ENCODE measurements at regions not wholly inside any gene's neighbourhood (a gene's known extent, or its start where the extent isn't known, plus 50 kb on each side); places are given as distances from the start of the nearest gene placed in this dataset.

DNA sequence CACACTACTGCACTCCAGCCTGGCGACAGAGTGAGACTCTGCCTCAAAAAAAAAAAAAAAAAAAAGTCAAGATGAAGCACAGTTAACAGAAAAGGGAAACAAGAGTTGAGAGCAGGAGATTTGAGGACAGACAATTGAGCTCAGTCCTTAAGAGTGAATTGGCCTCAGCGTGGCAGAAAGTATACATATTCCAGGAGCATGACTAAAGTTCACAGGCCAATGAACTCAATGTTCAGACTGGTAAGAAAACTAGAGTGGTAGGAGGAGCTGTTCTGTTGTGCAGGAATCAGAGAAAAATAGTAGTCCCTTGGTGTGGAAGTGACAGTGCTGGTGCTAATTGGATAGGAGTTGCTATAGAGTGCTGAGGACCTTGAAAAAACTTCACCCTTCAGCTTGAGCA is 60.0 kb downstream of the NRN1 start:
- DNase-seq (ENCODE audit: low read depth) = no peak

DNA sequence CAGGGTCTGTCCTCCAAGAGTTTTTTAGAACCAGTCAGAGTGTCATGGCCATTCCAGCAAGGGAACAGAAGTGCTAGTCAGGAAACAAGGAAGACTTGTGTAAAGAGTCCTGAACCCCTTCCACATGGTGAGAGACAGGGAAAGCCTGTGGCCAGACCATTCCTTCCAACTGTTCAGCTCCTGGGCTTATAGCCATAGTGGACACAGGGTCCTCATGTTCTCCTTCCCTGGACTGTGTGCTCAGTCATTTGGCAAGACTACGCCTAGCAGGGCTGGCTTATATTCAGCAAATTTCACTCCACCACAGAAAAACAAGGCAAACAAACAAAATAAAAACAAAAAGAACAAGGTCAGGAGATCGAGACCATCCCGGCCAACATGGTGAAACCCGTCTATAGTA is 60.5 kb downstream of the NRN1 start:
- no peak for DNase-seq (ENCODE audit: low read depth)

DNA sequence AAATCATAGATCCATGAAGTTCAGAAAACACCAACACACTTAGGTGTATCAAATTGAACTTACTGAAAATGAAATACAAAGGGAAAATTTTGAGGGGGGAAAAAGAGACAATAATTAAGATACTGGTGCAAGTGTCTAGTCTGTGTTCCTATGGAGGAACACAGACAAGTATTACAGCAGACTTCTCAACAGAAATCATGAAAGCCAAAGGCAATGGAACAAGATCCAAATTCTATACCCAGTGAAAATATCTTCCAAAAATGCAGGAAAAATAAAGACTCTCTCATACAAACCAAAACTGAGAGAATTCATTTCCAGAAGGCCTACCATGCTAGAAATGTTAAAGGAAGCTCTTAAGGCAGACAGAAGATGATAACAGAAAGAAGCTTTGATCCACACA is 63.1 kb downstream of the NRN1 start:
- no peak for DNase-seq (ENCODE audit: low read depth)

DNA sequence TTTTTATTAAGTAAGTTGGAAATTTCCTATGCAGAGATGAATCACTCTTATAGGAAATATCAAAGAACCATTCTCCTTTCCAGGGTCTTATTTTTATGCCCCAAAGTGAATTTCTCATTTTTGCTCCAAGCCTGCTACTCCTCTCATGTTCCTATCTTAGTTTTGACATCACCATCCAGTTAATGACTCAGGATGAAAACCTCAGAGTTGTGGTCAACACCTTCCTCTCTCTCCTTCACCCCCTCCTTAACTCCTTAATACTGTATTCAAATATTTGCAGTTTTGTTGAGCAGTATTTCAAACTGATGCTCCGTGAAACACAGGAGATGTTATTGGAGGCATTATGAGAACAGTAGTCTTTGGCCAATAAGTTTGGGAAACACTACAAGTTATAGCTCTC is 64.1 kb downstream of the NRN1 start:
- DNase-seq (ENCODE audit: low read depth) = no peak

DNA sequence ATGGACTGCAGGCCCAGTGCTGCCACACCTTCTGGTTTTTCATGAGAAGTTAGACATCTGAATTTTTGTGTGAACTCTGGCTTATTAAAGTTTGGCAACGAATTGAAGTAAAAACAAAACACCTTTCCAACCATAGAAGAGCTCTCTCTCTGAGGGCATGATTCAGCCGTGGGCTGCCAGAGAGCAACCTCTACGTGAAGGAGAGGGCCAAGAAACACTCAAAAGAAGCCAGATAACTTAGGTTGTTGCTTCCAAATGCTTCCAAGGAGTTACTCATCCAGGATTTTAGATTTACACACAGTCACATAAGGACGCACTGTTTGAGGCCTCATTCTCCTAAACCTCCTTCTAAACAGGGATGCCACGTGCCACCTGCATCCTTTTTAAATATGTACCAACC is 65.5 kb downstream of the NRN1 start:
- DNase-seq (ENCODE audit: low read depth) = no peak

DNA sequence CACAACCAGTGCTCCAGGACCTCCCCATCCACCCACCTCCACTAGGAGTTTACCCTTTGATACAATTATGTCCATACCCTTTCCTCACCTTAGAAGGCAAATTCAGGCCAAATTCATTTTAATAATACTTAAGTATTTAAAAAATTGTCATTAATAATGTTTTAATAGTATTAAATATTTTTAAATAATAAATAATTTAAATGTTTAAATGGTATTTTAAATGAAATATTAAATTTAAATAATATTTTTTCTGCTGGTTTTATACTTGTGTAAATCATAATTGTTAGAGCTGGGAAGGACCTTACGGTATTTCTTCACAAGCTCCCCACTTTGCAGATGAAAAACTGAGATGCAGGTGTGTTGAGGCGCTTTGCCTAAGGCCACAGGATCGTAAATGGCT is 67.8 kb downstream of the NRN1 start:
- DNase-seq (ENCODE audit: low read depth) = no peak

DNA sequence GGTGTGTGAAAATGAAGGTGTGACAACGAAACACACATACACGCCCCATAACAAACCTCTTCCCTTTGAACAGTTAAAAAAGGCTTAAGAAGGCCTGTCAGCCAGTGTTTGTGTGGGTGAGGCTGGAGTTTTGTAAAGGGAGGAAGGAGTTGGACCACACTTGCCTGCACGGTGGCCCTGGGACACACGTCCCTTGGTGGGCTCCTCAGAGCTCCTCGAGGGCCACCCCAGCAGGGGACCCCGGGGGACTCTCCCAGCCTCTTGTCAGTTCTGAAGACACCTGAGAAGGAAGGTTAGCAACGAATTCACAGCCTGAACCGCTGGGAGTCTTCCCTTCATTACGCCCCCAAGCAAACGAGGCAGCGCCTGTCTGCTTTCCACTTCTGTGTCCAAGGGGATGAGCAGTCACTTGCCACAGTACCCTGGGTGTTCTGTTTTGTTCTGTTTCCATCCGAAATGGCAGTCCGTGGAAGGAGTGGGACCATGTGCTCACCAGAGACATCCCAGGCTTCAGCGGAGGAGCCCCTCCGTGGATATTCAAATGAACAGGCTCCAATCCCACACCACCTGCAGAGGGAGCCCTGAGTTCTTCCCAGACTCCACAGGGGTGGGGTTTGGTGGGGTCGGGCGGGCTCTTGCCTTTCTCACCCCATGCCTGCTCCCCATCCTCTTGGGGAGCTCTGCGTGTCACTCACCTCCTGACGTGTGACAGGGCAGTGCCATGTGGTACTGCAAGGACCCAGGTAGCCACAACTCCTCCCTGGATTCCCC is 68.6 kb downstream of the NRN1 start:
- DNase-seq (ENCODE audit: low read depth) = no peak

DNA sequence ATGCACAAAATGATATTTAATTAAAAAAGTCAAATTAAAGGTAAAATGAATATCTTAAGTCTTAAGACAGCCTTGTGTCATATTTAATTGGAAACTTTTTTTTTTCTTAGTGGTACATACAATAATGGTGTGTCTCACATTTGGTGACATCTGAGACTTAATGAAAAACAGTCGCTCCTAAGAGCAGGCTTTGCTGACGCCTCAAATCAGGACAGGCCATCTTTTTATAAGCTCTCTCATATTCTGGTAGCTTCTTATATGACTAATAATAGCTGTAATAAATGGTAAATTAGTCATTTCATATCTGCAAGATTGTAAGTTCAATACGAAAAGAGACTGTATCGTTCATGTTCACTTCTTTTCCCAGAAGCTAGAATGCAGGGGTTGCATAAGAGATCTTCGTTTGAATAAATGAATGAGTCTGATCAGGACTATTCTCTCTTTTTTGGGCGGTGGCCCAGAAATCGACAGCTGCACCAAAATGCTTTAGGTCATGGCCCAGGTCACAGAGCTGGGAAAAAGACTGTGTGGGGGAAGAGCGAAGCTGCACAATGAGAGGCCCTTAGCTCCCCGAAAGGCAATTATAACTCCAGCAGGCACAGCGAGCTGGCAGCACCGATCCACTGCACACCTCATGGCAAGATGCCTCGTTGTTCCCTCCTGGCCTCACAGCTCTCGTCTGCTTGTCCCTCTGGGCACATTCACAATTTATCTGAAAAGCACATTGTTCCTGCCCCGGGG is 69.4 kb downstream of the NRN1 start:
- DNase-seq (ENCODE audit: low read depth) = no peak

DNA sequence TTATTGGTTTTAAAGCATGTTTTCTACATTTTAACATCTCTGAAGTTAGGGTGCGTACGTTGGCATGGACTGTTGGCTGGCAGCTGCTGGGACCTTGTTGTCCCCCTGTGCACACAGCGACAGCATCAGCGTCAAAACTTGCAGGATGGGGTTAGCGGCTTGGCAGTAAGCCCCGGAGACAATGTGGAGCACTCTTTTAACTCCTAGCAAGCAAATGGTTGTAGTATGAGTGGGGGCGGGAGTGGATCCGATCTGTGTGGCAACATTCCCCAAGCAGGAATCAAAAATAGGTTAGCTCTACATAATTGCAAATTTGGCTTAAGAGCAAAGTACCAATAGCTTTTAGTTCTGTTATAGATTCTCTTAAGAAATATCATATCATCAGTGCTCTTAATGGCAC is 70.1 kb downstream of the NRN1 start:
- no peak for DNase-seq (ENCODE audit: low read depth)

DNA sequence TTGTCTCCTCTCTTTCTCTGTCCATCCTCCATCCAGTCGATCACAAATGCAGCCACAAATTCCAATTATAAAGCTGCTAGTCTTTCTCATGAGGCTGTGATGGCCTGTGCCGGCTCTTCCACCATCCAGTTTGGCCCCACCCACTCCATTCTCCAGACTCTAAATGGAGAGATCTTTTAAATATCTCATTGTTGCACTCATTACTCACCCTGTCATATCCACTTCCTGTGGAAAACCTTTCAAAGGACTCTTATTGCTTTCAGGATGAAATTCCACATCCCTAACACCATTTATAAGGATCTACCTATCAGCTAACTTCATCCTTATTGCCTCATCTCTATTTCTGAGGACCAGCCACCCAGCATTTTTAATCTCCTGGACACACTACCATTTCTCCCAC is 70.6 kb downstream of the NRN1 start:
- DNase-seq (ENCODE audit: low read depth) = no peak

DNA sequence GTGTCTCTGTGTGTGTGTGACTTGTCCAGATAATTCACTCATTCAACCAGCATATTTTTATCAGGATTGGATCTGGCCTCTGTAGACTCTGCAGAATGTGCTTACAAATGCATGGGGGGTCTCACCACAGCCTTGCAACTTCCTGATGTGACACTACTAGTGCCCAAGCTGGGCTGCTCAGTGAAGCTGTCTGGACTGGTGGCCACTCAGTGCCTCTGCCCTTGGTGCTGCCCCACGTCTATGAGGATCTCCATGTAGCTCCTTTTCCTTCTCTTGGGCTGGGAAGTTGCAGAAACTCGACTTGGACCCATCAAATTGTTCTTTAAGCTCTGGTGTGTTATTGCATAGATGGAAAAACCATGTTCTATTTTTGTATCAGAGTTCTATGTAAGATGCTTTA is 75.8 kb downstream of the NRN1 start:
- DNase-seq (ENCODE audit: low read depth) = no peak

DNA sequence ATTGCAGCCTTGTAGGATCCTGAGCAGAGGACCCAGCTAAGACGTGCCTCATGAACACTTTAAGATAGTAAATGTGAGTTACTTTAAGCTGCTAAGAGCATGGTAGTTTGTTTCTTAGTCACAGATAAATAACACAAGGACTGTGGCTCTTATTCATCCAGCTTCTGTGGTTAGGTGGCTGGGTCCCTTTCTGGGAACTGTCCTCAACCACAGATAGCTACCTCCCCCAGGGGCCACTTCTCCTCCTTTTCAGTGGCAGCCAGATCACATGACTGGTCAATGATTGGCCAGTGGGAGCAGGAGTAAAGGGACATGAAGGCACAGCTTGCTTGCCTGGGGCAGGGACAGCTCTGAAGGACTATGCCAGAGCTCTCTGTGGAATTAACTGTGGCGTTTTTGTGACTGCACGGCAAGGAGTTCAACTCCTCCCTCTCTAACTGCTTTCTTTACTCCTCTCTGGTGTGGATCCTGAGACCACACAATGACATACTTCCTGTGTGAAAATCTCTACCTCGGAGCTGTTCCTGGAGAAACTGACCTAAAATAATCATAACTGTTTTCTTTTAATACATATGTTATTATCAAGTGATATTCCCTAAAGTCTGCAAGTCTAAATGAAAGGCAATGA is 76.5 kb downstream of the NRN1 start:
- no peak for DNase-seq (ENCODE audit: low read depth)

DNA sequence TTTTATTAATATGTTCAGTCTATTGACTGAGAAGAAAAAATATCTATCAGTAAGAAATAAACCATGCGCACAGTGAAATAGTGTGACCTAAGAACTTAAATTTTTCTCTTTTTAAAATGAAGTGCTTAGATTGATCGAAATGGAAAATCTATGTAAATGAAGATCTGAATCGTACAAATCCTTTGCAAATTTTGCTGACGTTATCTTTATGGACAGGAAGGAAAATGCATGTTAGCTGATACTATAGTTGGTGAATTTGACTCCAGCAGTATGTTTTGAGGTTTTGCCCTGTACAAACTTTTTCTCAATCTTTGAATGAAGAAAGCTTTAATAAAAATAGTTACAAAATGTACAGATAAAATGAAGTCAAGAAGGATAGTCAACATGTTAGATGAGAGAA is 82.9 kb downstream of the NRN1 start:
- no peak for DNase-seq (ENCODE audit: low read depth)

DNA sequence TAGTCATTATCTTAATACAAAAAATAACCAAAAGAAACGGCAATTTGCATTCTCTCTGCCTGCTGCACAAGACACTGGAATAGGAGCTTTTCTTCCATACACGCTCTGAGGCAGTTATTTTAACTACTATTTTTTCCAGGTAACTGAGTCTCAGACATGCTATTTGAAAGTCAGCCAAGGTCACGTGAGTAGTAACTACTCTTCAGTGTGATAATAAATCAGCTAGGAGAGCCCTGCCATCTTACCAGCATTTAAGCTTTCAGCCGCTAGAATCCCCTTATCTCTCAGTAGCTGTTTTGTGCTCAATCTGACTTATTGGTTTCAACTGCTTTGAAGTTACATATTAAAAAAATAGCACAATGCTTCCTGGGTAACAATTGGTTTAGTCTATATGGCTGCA is 84.5 kb downstream of the NRN1 start:
- no peak for DNase-seq (ENCODE audit: low read depth)

DNA sequence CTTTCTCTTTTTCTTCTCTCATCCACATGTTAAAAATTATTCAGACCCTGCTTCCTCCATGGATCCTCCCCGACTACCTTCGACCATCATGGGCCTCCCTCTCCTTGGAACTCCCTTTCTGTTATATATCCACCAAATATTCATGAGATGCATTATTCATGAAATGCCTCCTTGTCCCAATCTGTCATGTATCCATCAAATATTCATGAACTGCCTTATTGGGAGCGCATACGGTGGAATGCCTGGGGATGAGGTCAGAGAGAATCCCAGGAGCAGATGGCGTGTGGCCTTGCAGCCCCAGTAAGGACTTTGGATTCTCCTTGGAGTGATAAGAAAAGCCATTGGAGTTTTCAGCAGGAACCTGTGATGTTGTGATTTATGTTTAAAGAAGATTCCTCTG is 97.0 kb downstream of the NRN1 start:
- DNase-seq (ENCODE audit: low read depth) = no peak

DNA sequence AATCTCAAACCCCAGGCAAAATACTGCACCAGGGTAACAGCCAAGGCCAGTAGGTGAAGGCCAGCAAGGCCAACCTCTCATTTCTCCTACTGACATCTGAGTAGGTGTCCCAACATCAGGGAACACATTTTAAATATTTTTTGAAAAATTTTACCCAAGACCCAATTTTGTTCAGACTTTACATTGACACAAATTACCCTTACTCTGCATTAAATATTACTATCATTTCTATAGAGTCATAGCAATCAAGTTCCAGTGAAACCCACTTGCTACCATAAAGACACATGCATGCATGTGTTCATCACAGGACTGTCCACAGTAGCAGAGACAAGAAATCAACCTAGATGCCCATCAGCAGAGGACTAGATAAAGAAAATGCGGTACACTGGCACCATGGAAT is 99.9 kb downstream of the NRN1 start:
- DNase-seq (ENCODE audit: low read depth) = no peak

DNA sequence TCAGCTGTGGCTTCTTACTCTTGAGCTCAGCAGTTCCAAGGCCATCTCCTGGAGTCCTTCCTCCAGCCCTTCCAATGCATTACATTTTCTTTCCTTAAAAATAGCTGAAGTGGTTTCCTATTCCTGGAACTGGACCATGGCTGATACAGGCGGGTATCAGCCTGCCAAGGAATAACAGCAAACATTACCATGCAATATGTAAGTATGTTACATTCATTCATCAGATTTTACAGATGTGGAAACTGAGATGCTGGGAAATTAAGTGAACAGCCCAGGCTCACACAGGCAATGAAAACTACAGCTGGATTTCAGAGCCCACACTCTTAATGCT is 100.4 kb downstream of the NRN1 start:
- DNase-seq (ENCODE audit: low read depth) = no peak

DNA sequence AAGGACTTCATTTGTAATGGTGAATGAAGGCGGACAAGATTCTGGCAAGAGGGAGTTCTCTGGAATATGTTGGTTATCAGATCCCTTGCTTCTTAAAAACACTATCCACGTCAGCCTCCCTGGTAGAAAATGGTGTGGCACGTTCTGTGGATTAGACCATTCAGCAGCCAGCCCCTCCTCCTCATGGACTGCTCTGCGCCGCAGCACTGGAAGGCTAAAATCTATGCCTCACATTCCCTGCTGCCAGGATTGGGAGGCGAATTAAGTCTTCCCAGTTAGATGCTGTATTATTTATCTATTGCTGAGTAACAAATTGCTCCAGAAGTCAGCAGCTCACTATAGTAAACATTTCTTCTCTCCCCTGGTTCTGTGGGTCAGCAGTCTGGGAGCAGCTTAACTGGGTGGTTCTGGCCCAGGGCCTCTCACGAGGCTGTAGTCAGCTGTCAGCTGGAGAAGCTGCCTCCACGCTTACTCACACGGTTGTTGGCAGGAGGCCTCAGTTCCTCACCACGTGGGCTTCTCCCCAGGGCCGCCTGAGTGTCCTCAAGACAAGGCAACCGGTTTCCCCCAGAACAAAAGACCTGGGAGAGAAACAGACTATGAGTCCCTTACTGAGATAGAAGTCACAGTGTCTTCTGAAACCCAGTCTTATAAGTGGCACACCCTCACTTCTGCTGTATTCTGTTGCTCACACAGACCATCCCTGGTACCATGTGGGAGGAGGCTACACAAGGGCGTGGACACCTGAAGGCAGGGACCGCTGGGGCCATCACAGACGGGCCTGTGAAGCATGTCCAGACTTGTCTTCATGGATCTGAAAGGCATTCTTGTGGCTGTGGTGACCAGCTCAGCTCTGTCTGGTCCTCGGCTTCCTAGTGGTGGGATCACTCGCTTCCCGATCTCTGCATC is 101.0 kb downstream of the NRN1 start:
- no peak for DNase-seq (ENCODE audit: low read depth)

DNA sequence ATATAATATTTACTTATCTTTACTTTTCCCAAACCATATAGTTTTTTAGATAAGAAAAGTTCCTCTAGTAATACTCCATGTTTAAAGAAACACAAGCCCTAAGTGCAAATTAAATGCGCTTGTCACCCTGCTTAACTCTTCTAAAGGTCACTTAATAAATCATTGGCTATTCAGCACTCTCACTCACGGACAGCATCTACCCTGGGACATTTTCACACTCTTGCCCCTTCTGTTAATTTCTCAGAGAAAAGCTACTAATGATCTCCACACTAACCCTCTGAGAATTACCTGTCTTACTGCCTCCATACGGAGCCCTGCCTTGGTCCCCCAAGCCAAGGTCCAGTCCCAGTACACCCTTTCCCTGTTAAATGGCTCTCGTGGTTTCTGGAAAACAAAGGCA is 102.2 kb downstream of the NRN1 start:
- DNase-seq (ENCODE audit: low read depth) = no peak

DNA sequence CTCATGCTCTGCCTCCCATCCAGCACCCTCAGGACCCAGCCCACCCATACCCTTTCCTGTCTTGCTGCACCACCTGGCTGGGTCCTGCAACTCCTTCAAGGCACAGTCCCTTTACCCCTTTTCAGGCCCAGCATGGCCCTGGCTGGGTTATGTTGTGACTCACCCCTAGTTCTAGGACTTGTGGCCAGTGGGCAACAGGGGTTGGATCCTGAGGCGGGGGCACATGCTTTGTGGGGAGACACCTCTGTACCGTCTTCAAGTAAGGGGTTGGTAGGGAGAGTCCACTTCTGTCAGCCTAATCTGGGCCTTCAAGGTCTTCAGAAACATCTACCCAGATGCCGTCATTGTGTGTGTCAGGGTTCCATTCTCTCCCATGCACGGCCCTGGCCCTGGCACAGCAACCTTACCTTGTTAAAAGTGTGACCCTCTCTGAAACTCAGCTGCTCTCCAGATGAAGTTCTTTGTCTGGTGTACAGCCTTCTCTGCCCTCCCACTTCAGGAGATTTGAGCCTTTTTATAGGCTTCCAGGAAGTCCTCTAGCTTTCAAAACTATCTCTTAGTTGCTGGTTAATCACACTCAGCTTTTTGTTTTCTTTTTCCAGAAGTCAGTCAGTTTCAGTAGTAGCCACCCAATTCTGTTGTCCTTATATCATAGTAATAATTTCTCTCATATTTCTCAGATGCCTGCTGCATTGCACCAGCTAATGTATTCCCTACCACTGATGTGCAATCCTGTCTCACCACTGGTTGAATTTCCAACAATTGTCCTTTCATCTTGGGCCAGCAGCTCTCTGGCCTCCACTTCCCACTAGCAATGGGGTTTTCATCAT is 107.3 kb downstream of the NRN1 start:
- DNase-seq (ENCODE audit: low read depth) = no peak

DNA sequence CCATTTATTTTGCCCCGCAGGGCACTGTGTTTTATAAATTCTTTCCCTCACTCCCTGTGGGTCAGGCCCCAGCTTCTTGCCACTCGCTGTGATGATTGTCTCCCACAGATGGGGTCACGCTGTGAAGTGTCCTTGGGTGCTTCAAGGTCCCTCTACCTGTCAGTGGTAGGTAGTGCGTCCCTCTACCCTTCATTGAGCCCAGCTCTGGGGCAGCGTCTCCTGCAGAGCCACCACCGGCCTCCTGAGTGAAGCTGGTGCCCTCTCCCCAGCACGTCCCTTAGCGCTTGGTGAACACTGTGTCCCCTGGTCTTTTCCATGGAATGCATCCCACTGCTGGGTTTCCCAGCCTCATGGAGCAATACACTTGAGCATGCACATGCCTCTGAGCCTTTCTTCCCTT is 108.2 kb downstream of the NRN1 start:
- no peak for DNase-seq (ENCODE audit: low read depth)

DNA sequence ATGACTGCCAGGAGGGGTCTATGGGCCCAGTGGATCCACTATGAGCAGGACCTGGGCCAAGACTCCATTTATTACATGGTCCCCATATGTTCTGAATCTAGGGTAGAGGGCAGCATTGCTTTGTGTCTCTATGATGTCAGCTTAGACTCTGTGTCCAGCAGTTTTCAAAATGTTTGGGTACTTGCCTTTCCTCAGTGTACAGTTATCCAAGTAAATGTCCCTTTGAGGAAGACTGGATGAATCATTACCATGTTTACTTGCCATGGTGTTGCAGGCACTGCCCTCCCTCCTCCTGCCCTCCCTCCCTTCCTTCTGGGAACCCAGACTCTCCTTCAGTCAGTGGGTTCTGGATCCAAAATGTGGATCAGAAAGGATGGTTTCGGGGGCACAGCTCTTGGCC is 108.6 kb downstream of the NRN1 start:
- DNase-seq (ENCODE audit: low read depth) = no peak
